Osteoblast (primary cell): ENCODE measurements at regions not wholly inside any gene's neighbourhood (a gene's known extent, or its start where the extent isn't known, plus 50 kb on each side); places are given as distances from the start of the nearest gene placed in this dataset.

Experiments
- DNase-seq: peaks from one replicate; pipeline ENCODE4 v3.0.0; 2011; ENCODE audit warnings: low spot score, mixed read lengths; ENCODE audit not compliant: insufficient read length; ENCODE audit errors: missing footprints
- H2AFZ ChIP-seq: 2 replicates; pipeline ENCODE4 v1.6.0; 2011; ENCODE audit warnings: mild to moderate bottlenecking, low read length
- H3K27ac ChIP-seq: 2 replicates; pipeline ENCODE4 v1.5.1; 2011; ENCODE audit warnings: mild to moderate bottlenecking, low read depth, low read length, moderate library complexity
- H3K27me3 ChIP-seq: 2 replicates; pipeline ENCODE4 v1.6.0; 2012; ENCODE audit warnings: mild to moderate bottlenecking, control low read depth, inconsistent platforms, low read length, moderate library complexity; ENCODE audit not compliant: insufficient read depth
- H3K36me3 ChIP-seq: 2 replicates; pipeline ENCODE4 v1.5.1; 2011; ENCODE audit warnings: mild to moderate bottlenecking, low read length, control low read depth, moderate library complexity; ENCODE audit not compliant: insufficient read depth
- H3K4me1 ChIP-seq: 2 replicates; pipeline ENCODE4 v1.5.1; 2011; ENCODE audit warnings: mild to moderate bottlenecking, low read length, control low read depth, moderate library complexity; ENCODE audit not compliant: insufficient read depth
- H3K4me2 ChIP-seq: 2 replicates; pipeline ENCODE4 v1.6.0; 2011; ENCODE audit warnings: mild to moderate bottlenecking, low read length; ENCODE audit not compliant: insufficient read depth
- H3K4me3 ChIP-seq: fragments of 200-600 bp; sonication (generic); 3 replicates; pipeline ENCODE4 v1.5.1; 2012; ENCODE audit warnings: mild to moderate bottlenecking, low read length, inconsistent platforms; ENCODE audit not compliant: insufficient read depth
- H3K79me2 ChIP-seq: 2 replicates; pipeline ENCODE4 v1.6.0; 2012; ENCODE audit warnings: mild to moderate bottlenecking, low read length, control low read depth, inconsistent platforms; ENCODE audit not compliant: insufficient read depth
- H3K9me3 ChIP-seq: 2 replicates; pipeline ENCODE4 v1.5.1; 2011; ENCODE audit warnings: low read depth, low read length, control low read depth
- H4K20me1 ChIP-seq: 2 replicates; pipeline ENCODE4 v1.6.0; 2012; ENCODE audit warnings: mild to moderate bottlenecking, low read length, control low read depth; ENCODE audit not compliant: insufficient read depth
- TF ChIP-seq, protein P1 (sequence below): IDR thresholded peaks from 2 replicates; pipeline ENCODE4 v1.5.1; 2011; ENCODE audit warnings: mild to moderate bottlenecking, low read depth, low read length, moderate library complexity; ENCODE audit errors: extremely low read depth

DNA sequence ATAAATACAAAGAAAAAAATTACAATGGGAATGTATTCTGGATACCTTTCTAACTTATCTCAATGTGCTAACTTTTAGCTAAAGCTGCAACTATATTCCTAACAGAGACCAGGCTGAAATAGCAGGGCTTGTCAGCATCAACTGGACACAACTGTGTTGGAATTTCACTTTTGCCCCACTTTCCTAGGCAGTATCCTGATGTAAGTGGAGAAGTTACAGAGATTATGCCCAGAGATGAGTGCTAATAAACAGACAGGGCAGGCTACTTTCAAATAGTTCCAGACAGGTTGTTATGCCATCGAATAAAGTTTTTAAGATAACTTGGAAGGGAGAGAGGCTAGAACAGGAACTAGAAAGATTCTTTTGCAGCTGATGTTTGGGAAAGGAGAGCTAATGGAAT, 201.9 kb downstream of the KCTD12 start:
- no peak overlapping the region for H2AFZ ChIP-seq
- no peak overlapping the region for H3K4me2 ChIP-seq
- H3K36me3 ChIP-seq, result no peaks in the 10 kb centered on the region
- no peak overlapping the region for H3K4me3 ChIP-seq
- no peak for DNase-seq
- TF ChIP-seq, protein P1, sequence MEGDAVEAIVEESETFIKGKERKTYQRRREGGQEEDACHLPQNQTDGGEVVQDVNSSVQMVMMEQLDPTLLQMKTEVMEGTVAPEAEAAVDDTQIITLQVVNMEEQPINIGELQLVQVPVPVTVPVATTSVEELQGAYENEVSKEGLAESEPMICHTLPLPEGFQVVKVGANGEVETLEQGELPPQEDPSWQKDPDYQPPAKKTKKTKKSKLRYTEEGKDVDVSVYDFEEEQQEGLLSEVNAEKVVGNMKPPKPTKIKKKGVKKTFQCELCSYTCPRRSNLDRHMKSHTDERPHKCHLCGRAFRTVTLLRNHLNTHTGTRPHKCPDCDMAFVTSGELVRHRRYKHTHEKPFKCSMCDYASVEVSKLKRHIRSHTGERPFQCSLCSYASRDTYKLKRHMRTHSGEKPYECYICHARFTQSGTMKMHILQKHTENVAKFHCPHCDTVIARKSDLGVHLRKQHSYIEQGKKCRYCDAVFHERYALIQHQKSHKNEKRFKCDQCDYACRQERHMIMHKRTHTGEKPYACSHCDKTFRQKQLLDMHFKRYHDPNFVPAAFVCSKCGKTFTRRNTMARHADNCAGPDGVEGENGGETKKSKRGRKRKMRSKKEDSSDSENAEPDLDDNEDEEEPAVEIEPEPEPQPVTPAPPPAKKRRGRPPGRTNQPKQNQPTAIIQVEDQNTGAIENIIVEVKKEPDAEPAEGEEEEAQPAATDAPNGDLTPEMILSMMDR, result no peak
- no peaks in the 10 kb centered on the region for H3K79me2 ChIP-seq
- no peaks in the 10 kb centered on the region for H3K27me3 ChIP-seq
- no peaks in the 10 kb centered on the region for H4K20me1 ChIP-seq
- H3K27ac ChIP-seq, result no peak overlapping the region
- peaks cover 2% of the 10 kb centered on the region for H3K4me1 ChIP-seq
- peaks cover 2% of the 10 kb centered on the region for H3K9me3 ChIP-seq

DNA sequence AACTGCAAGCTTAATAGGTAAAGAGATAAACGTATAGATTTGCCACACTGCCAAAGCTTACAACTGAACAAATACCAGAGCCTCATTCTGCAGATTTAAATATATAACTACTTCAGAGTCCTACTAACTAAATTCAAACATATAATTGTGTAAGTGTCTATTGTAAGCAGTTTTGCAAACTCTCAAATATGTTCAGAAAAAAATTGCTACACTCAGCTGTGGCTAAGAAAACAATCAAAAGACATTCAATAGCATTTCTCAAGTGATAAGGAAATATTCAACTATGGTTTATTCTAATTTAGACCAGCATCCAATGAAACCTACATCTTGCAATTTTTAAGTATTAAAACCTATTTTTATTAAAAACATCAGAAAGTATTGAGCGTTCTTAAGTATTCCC, 202.4 kb downstream of the KCTD12 start:
- TF ChIP-seq, protein P1, result no peak
- Histone ChIP-seq H3K79me2 (no peaks in the 10 kb centered on the region), H3K27me3 (no peaks in the 10 kb centered on the region), H2AFZ (no peak overlapping the region), H3K4me3 (no peak overlapping the region), H3K4me2 (no peak overlapping the region), H3K4me1 (peaks cover 2% of the 10 kb centered on the region), H3K9me3 (no peaks in the 10 kb centered on the region), H3K36me3 (no peaks in the 10 kb centered on the region), H3K27ac (no peak overlapping the region), H4K20me1 (no peaks in the 10 kb centered on the region)
- DNase-seq, result no peak

DNA sequence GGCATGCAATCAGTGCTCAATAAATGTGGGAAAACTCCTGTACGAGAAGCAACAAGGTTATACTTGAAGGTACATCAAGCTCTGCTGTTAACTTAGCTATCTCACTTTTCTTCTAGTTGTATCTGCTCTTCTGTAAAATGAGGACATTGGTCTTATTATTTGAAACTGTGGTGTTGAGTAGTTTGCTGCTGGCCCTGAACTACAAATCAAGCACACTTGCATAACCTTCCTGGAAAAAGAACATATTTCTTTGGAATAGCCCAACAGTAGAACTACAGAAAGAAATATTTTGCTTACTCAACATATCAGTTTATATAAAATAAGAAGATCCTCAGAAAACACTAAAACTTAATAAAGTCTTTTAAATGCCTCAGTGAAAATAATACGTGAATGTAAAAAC, 203.0 kb downstream of the KCTD12 start:
- Histone ChIP-seq H3K9me3 (no peaks in the 10 kb centered on the region), H3K27ac (no peak overlapping the region), H3K36me3 (no peaks in the 10 kb centered on the region), H3K4me3 (no peak overlapping the region), H2AFZ (no peak overlapping the region), H3K4me2 (no peak overlapping the region), H4K20me1 (no peaks in the 10 kb centered on the region), H3K4me1 (peaks cover 2% of the 10 kb centered on the region), H3K79me2 (no peaks in the 10 kb centered on the region), H3K27me3 (no peaks in the 10 kb centered on the region)
- TF ChIP-seq, protein P1, result no peak
- DNase-seq, result no peak

DNA sequence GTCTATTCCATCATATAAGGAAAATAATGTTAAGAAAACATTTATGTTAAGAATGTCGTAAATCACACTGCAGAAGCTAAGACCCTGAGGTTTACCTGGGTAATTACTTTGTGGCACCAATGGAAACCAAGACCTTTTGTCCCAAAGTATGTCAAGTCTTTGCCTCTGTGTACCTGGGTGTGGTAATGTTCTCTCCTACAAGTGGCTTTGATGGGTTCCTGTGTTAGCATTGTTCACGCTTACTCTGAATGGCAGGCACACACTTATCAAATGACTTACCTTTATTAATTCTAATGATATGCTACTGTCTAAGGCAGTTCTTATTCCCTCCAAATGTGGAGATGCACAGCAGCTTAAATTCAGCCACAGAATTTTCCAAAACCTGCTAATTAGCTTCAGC, 206.1 kb downstream of the KCTD12 start:
- no peaks in the 10 kb centered on the region for H3K36me3 ChIP-seq
- H3K4me2 ChIP-seq, result no peak overlapping the region
- H3K4me3 ChIP-seq, result no peak overlapping the region
- no peaks in the 10 kb centered on the region for H3K79me2 ChIP-seq
- no peak for DNase-seq
- H3K9me3 ChIP-seq, result no peaks in the 10 kb centered on the region
- H3K4me1 ChIP-seq, result peaks cover 2% of the 10 kb centered on the region
- no peak overlapping the region for H3K27ac ChIP-seq
- H2AFZ ChIP-seq, result no peak overlapping the region
- TF ChIP-seq, protein P1, result no peak
- H3K27me3 ChIP-seq, result no peaks in the 10 kb centered on the region
- no peaks in the 10 kb centered on the region for H4K20me1 ChIP-seq
